HG03378 (cell line): ENCODE measurements at regions not wholly inside any gene's neighbourhood (a gene's known extent, or its start where the extent isn't known, plus 50 kb on each side); places are given as distances from the start of the nearest gene placed in this dataset.
"Not testable (repeated sequence)": the region's sequence is repeated elsewhere in the genome, so short reads cannot be mapped to it uniquely, and the experiment has no call there.

Experiments
- ATAC-seq: cut with Tn5 transposase; IDR thresholded peaks from one replicate; pipeline ENCODE4 v1.9.1; 2021; ENCODE audit warnings: mild to moderate bottlenecking, moderate library complexity; ENCODE audit not compliant: unreplicated experiment

DNA sequence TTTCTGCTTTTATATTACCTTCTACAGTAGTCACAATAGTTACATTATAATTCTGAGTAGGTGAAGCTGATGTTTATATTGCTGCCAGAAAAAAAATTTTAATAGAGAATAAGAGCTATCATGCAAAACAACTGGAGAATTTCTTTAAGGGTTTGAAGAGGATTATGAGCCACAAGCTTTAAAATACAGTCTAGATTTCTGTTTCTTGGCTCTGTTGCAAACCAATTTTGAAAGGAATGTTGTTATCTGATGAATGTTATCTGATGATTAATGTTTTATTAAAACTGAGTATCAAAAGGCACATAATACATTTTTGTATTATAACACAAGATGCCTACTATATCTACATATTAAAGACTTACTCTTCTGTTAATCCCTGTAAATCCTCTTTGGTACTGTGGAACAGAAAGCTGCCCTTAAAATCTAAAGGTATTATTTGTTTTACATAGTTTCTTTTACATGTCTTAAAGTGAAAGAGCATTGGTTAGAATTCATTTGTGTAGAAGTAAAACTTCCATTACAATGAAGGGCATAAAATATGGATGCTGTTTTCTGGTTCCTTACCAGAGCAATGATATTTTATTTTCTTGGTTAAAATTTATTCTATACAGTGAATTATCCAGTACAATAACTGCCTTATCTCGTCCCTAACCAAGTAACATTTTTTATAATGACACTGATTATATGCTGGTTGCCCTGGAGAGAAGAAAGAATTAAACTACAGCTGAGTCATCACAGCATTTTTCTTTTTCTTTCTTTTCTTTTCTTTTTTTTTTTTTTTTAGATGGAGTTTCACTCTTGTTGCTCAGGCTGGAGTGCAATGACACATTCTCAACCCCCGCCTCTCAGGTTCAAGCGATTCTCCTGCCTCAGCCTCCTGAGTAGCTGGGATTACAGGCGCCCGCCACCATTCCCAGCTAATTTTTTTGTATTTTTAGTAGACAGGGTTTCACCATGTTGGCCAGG, 205.7 kb downstream of the TANC2 start:
- ATAC-seq, result no peak

GRCh38 chr17:63173450-63173849, 207.4 kb downstream of the TANC2 start:
- ATAC-seq, result no peak

GRCh38 chr17:63173903-63174302, 207.9 kb downstream of the TANC2 start:
- no peak for ATAC-seq

GRCh38 chr17:63178530-63178929, 212.5 kb downstream of the TANC2 start:
- no peak for ATAC-seq

DNA sequence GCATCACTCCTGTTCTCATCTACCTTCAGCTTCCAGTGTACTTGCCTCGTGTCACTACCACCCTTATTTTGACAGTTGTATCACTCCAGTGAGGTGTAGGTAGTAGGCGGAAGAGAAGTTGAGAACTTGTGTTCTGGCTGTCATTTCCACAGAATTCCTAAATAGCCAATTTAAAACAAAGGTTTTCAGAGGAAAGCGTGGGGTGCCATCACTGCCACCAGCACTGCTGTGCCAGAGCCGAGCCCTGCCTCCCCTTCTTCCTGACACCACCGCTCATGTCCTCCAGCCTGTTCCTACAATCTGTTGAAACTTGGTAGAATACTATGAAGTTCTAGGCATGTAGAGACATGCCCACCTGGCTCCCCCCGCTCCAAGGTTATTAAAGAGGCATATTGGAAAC, 215.8 kb downstream of the TANC2 start:
- no peak for ATAC-seq

GRCh38 chr17:63185420-63185819, 219.4 kb downstream of the TANC2 start:
- no peak for ATAC-seq

- ATAC-seq, result no peak
These were observed 223.0 kb downstream of the TANC2 start for GRCh38 chr17:63189082-63189481.

DNA sequence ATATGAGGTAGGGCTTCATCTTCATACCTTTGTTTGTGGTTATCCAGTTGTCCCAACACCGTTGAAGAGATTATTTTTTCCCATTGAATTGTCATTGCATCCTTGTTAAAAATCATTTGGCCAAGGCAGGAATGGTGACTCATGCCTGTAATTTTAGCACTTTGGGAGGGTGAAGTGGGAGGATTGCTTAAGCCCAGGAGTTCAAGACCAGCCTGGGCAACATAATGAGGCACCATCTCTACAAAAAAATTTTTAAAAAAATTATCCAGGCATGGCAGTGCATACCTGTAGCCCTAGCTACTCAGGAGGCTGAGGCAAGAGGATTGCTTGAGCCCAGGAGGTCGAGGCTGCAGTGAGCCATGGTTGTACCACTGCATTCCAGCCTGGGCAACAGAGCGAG, 223.9 kb downstream of the TANC2 start:
- no peak for ATAC-seq

DNA sequence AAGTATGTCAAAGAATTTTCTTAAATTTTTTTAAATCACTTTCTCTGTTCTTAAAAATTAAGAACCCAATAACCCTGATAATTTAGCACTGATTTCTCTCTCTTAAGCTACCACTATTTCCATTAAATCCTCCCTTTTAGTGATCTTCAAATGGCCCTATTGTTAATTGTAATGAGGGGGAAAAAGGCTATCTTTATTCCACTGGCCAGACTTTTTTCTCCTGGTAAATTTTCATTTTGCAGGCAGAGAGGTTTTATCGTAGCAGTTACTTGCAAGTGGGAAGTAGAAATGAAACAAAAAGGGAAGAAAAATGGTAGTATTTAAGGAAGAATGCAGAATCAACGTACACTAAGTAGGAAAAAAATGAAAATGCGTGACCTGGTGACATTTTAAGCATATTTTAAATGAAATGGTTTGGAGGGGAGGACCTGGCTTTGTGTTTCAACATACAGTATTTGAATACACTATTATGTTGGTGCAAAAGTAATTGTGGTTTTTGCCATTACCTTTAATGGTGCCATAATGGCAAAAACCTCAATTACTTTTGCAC, 224.9 kb downstream of the TANC2 start:
- ATAC-seq, result no peak

DNA sequence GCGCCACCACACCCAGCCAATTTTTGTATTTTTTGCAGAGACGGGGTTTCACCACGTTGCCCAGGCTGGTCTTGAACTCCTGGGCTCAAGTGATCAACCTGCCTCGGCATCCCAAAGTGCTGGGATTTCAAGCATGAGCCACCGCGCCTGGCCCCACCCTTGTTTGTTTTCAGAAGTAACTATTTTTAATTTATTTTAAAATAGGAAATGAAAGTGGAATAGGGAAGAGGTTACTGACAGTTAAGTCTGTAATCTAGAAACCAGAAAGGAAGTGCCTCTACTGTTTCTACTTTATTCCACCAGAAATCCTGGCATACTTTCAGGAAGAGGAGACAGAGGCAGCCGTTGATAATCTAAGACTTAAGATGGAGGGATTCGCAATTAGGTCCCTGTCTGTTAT, 225.6 kb downstream of the TANC2 start:
- no peak for ATAC-seq

GRCh38 chr17:63193827-63194226, 227.8 kb downstream of the TANC2 start:
- no peak for ATAC-seq

- no peak for ATAC-seq
These were observed 230.8 kb downstream of the TANC2 start for GRCh38 chr17:63196772-63197335.

GRCh38 chr17:63203652-63204051, 237.6 kb downstream of the TANC2 start:
- ATAC-seq, result no peak

DNA sequence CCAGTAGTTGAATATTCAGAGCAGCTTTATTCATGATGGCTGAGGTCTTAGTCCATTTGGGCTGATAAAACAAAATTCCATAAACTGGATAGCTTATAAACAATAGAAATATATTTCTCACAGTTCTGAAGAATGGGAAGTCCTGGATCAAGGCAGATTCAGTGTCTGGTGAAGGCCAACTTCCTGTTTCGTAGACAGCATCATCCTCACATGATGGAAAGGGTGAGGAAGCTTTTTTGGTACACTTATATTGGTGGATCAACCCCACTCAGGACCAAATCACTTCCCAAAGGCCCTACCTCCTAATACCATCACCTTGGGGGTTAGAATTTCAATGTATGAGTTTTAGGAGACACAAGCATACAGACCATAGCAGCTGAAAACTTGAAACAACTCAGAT, 224.2 kb downstream of the CYB561 start:
- ATAC-seq, result no peak

GRCh38 chr17:63222655-63223054, 223.5 kb downstream of the CYB561 start:
- ATAC-seq, result no peak

GRCh38 chr17:63223212-63223911, 222.7 kb downstream of the CYB561 start:
- no peak for ATAC-seq

DNA sequence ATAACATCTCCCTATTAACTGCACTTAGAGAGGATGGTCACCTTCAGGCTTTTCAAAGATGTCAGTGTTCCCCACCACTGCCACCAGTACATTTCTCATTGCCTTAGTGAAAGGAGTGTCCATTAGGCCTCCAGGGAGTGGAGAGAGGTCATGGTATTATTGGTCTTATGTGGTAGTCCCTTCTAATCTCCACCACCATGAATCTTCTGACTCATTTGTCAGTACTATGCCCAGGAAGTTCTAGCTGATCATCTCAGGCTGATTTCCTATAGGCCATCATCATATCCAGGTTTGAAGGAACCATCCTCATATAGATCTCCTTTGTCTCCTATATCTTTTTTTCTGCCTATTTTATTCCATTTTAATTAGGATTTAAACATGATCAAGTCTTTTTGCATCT, 221.5 kb downstream of the CYB561 start:
- no peak for ATAC-seq

DNA sequence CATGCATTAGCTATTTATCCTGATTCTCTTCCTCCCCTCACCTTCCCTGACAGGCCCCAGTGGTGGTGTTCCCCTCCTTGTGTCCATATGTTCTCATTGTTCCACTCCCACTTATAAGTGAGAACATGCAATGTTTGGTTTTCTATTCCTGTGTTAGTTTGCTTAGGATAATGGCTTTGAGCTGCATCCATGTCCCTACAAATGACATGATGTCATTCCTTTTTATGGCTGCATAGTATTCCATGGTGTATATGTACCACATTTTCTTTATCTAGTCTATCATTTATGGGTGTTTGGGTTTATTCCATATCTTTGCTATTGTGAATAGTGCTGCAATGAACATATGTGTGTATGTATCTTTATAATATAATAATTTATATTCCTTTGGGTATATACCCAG, 219.4 kb downstream of the CYB561 start:
- not testable (repeated sequence) for ATAC-seq

- ATAC-seq, result not testable (repeated sequence)
These were observed 215.0 kb downstream of the CYB561 start for GRCh38 chr17:63231015-63231620.

DNA sequence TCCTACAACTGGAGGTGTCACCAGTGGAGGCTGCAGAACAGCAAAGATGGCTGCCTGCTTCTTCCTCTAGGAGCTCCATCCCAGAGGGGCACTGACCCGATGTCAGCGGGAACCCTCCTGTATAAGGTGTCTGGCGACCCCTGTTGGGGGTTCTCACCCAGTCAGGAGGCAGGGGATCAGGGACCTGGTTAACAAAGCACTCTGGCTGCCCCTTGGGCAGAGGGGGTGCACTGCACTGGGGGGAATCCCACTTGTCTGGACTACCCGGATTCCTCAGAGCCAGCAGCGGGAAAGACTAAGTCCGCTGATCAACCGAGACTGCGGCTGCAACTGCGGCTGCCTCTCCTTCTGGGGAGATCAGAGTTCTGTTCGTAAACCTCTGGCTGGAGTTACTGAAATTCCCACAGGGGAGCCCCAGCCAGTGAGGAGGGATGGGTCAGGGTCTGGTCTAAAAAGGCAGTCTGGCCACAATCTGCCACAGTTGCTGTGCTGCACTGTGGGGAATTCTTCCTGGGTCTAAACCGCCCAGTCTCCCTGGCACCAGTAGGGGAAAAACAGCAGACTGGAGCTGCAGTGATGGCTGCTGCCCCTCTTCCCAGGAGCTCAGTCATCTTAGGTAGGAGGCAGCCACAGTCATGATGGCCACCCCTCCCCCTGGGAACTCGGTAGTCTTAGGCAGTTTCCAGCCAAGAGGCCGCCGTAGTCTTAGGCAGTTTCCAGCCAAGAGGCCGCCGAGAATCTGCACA, 213.4 kb downstream of the CYB561 start:
- no peak for ATAC-seq
